Astrocyte (in vitro differentiated cells and primary cell): ENCODE measurements at regions not wholly inside any gene's neighbourhood (a gene's known extent, or its start where the extent isn't known, plus 50 kb on each side); places are given as distances from the start of the nearest gene placed in this dataset.
"Not testable (repeated sequence)": the region's sequence is repeated elsewhere in the genome, so short reads cannot be mapped to it uniquely, and the experiment has no call there.

ENCODE experiments used
- CTCF ChIP-seq: IDR thresholded peaks from 2 replicates; pipeline ENCODE4 v1.5.1; 2011; ENCODE audit warnings: low read depth, mild to moderate bottlenecking, inconsistent platforms, low read length, moderate library complexity; ENCODE audit not compliant: insufficient read depth
- EZH2 ChIP-seq: IDR thresholded peaks from 2 replicates; pipeline ENCODE4 v1.6.1; 2012; ENCODE audit warnings: mild to moderate bottlenecking, low read length, inconsistent platforms; ENCODE audit not compliant: insufficient read depth

- not testable (repeated sequence) for TF ChIP-seq CTCF, EZH2
Observed at GRCh38 chr4:22621970-22622369, 70.8 kb upstream of the GBA3 start.
